ENCODE measurements at regions not wholly inside any gene's neighbourhood (a gene's known extent, or its start where the extent isn't known, plus 50 kb on each side); places are given as distances from the start of the nearest gene placed in this dataset.

DNA sequence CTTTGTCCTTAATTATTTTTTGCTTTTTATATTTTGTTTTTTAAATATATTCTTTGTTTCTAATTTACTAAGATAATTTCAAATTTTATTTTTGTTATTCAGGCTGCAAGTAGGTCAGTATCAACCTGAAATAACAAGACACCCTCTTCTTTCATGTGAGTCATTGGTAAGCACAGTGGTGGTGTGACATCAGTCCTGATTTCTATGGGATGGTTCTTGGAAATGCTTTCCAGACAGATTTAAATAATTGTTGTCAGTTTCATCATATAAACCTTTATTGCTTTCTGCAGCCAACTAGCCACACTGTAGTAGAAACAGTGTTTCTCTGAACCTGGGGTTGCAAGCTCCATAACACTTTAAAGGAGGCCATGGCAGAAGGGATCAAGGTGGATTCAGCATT is 157.5 kb upstream of the C21orf91 start:
- no peak for DNase-seq

- DNase-seq: no peak
Measured at GRCh38 chr21:17976139-17976538, 157.0 kb upstream of the C21orf91 start.

DNA sequence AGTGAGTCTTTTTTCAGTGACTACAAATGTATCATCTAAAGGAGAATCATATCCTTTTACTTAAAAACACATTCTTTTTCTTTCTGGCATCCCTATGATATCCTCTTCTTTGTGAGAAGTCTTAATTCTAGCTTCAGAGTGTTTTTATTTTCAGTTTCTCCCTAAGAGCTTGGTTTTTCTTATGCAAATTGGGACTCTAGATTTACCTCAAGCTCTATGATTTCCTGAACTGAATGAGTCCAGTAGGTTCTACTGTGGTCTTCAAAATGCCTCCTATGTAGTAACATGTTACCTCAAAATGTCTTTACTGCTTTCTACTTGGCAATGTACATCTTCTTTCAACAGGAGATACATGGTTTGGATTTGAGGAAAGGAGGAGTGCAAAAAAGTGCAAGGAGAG is 148.2 kb upstream of the C21orf91 start:
- no peak for DNase-seq

GRCh38 chr21:17964716-17965115 is 145.6 kb upstream of the C21orf91 start:
- no peak for DNase-seq

- no peak for DNase-seq
Measured at GRCh38 chr21:17964199-17964598, 145.0 kb upstream of the C21orf91 start.

DNA sequence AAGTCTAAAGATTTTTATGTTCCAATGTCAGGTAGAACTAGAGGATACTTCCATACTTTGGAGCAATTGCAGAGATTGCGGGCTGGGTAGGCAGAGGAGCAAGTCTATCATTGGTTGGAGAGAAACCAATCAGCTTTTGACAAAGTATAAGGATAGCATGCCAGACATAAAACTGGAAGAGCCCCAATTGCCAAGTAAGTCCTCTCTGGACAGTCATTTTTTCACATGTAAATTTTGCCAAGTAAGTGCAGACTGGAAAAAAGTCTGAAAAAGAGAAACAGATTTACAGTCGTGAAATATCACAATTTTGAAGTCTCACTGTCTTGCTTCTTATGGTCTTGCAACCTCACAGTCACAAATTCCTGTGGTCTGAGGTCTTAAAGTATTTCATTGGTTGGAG is 131.4 kb upstream of the C21orf91 start:
- DNase-seq: no peak

GRCh38 chr21:17949421-17949820 is 130.3 kb upstream of the C21orf91 start:
- no peak for DNase-seq

GRCh38 chr21:17947531-17947930 is 128.4 kb upstream of the C21orf91 start:
- no peak for DNase-seq

DNA sequence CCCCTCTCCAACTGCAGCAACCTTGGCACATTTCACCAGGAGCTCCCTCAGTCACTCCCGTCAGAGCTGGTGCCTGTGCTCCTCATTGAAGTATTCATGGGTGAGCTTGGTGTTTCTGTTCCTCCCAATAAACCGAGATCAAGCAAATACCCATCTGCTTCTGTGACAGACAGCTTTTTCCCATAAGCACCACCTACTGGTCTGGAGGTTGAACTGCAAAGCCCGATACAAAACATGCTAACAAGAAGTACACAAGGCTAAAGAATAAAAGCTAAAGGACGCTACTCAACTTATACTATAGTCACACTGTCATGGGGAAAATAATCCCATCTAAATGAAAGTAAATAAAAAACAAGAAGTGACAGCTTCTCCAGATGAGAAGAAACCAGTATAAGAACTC is 111.9 kb upstream of the C21orf91 start:
- DNase-seq: peak; percentile 31

DNA sequence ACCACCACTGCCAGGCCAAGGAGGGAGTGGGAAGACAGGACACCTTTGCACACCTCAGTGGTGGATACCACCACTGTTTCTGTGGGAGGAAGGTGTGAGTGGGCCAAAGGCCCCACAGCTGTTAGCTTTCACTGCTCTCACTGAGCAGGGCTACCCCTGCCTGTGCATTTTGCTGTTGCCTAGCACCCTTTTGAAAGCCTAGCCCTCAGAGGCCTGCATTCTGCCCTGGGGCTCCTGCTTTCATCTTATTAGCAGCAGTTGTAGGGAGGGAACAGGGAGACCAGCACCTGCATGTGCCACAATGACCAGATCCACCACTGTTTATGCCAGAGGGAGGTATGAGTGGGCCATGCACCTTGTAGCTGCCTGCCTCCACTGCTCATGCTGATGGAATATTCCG is 110.9 kb upstream of the C21orf91 start:
- DNase-seq: no peak

- no peak for DNase-seq
Measured at GRCh38 chr21:17929510-17929909, 110.4 kb upstream of the C21orf91 start.

- DNase-seq: no peak
Measured at GRCh38 chr21:17925899-17926298, 106.7 kb upstream of the C21orf91 start.

DNA sequence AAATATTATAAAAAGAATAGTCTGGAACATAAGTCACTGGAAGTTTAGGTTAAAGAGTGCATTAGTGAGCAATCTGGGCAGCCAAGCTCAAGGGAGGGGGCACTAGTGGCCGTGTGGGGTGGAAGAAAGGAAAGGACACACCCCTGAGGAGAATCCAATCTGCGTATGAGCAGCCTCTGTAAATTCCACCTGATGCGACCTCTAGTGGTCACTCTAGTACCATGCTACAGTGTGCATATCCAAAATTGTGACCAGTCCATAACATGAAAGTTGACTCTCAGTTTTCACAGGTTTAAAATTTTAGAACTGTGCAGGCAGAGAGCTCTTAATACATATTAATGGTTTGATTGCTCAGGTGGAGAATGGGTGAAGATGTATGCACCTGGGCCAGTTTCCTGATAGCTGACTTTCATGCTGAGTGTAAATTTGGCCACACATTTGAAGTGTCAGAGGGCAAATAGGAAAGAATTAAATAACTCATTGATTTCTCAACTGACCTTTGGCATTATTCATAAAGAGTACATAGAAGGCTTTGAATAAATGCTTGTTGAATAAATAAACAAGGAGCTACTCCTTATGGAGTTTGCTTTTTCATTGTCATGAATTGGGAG is 105.9 kb upstream of the C21orf91 start:
- peak; percentile 65 for DNase-seq

DNA sequence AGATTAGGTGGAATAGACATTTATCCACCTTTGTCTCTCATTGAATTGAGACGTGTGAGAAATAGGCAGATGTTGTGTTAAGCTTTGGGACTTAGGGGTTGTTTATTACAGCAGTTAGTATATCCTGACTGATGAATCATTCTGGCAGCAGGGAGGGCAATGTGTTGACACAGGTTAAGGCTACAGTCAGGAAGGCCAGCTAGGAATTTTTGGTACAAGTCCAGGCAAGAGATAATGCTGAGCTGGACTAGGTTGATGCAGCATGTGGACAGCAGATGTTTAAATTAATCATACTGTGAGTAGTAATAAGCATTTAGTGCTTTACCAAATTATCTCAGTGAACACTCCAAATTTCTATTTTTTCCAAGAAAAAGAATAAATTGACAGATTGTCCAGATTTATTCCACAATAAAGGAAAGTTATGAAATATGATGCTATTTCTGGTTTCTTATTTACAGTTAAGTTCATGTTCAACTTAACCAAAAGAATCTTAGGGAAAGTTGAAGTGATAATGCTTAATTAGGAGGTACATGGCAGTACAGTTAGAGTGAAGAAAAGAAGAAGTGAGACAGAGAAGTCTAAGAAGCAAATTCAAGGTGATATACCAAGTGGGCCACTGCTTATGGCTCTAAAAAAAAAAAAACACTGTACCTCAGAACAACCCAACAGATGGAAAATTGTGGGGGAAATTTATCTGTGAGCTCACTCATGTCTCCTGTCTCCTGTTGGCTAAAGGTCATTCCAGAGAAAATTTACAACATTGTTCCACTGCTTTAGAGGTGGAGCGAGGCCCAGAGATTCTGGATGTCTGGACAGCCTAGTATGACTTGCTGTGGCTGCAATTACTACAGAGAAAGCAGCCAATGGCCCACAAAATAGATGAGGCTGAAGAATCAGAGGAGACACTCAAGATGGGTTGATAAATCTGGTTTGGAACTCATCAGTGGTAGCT is 102.7 kb upstream of the C21orf91 start:
- no peak for DNase-seq

- DNase-seq: no peak
Measured at GRCh38 chr21:17915976-17916375, 96.8 kb upstream of the C21orf91 start.

- DNase-seq: no peak
Measured at GRCh38 chr21:17911628-17912027, 92.5 kb upstream of the C21orf91 start.

GRCh38 chr21:17903929-17904639 is 84.9 kb upstream of the C21orf91 start:
- no peak for DNase-seq

DNA sequence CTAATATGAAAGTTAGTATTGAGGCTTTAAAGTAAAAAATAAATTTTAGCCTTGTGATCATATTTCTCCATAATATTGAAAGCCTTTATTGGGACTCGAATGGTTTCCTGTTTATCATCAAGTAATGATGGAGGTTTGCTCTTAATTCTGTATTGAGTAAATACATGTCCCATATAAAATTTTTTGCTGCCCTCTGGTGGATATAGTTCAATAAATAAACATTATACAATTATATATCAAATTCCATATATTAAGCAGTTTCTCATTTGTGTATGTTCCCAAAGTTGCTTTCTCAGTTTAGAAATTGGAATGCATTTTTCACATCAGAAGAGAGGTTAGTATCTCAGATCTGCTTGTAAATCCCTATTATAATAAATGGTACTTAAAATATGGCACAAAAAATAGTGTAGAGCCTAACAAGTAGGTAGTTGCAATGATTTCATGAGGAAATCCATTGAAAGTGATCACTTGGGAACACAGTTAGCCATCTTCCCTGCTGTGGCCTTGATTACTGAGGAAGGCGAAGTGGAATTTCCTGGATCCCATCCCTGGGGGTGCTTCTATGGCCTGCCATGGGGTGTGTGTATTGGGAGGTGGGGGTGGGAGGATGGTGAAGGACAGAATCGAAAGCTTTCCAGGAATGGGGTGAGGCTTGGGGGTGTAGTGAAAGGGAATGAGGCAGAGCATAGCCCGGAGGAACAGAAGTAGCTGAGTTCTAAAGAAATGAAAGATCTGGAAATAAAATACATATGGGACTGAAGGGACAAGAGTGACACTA is 84.1 kb upstream of the C21orf91 start:
- peak; percentile 66 for DNase-seq

DNA sequence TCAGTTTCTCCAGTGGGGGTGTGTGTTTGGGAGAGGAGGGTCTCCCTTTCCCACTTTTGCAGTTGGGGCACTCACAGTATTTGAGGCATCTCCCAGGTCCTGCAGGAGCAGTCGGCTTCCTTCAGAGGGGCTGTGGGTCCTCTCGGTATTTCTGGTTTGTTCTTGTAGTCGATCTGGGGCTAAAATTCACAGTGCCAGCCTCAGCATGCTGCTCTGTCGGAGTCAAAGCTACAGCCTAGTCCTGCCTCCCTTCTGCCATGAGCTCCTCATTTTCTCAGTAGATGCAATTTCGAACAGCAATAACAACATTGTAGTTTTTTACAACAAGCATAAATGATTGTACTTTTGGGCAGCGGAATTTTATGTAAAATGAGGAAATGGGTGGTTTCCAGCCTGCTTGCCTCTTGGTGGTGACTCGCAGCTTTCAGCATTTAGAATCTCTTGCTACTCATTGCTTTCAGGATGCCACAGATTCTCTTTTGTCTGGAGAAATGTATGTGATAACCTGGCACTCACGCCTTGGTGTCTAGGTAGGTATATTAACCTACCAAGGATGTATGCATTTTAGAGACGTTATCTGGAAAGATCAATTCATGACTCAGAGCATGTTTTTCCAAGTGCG is 82.4 kb upstream of the C21orf91 start:
- DNase-seq: no peak

DNA sequence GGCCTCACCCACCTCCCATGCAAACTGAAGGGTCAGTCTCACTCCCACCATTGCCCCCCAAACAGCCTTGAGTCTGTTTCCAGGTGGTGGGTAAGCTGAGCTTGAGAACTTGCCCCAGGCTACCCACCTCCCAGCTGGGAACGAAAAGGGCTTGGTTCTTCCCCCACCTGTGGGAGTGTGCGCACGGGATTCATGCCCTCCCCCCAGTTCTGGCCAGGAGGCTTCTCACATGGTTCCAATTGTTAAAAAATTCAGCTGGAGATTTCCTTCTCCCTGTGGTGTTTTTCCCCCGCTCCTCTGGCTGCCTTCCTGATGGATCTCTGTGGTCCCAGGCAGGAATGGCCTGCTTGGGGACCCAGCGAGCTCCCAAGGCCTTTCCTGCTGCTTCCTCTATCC is 81.8 kb upstream of the C21orf91 start:
- DNase-seq: no peak

- DNase-seq: no peak
Measured at GRCh38 chr21:17900281-17900989, 81.3 kb upstream of the C21orf91 start.

- DNase-seq: no peak
Measured at GRCh38 chr21:17889171-17889570, 70.0 kb upstream of the C21orf91 start.
